ENCODE measurements at regions not wholly inside any gene's neighbourhood (a gene's known extent, or its start where the extent isn't known, plus 50 kb on each side); places are given as distances from the start of the nearest gene placed in this dataset.
"Not testable (repeated sequence)": the region's sequence is repeated elsewhere in the genome, so short reads cannot be mapped to it uniquely, and the experiment has no call there.

DNA sequence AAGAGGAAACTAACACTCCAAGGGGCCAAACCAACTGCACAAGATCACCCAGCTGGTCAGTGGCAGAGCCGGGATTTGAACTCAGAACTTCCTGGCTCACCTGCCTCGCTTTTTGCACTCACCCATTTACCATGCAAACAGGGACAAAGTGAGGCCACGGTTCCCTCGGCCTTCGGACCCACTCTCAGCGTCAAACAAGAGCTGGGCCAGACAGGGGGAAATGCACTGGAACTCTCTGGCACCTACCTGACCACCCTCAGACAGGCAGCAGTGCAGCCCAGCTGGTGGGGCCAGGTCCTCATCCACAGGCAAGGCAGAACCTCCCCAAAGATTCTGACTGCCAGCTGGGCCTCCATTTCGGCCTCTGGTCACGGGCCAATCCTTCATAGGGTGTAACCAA lies 93.7 kb upstream of the SRSF6 start:
- no peak for DNase-seq

- DNase-seq, result no peak
Measured at GRCh38 chr20:43363506-43363905, 94.2 kb upstream of the SRSF6 start.

DNA sequence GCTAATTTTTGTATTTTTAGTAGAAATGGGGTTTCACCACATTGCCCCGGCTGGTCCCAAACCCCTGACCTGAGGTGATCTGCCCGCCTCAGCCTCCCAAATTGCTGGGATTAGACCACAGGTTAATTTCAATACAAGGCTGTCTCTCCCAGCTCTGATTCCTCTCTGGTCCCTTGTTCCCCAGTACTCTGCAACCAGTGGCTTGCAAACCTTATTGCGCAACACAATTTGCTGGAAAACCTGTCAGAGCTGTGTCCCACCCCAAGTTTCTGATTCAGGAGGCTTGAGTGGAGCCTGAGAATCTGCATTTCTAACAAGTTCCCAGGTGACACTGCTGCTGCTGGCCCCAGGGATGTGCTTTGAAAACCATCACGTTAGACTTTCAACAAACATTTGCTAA lies 96.2 kb upstream of the SRSF6 start:
- DNase-seq, result no peak

DNA sequence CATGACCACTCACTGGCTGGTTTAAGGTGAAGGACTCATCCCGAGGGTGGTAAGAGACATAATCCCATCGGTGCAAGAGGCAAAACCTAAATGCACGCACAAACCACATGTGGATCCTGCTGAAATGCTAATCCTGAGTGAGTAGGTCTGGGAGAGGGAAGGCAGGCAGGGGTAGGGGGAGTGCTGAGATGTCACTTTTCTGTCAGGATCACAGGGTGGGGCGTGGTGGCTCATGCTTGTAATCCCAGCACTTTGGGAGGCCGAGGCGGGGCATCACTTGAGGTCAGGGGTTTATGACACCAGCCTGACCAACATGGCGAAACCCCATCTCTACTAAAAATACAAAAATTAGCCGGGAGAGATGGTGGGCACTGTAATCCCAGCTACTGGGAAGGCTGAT lies 97.7 kb upstream of the SRSF6 start:
- no peak for DNase-seq

DNA sequence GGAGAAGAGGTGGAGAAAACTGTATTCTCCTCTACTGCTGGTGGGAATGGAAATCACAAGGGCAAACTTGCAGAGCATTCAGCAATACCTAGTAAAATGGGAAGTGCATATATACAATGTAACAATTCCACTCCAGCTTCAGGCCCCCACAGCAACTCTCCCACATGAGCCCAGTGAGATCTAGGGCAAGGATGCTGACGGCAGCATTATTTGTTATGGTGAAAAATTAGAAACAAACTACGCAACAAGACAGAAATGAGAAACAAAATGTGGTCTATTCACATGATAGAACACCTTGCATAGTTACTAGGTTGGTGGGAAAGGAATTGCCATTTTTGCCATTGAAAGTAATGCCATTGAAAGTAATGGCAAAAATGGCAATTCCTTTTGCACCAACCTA lies 98.9 kb upstream of the SRSF6 start:
- no peak for DNase-seq

- no peak for DNase-seq
Measured at GRCh38 chr20:43357352-43357751, 100.3 kb upstream of the SRSF6 start.

DNA sequence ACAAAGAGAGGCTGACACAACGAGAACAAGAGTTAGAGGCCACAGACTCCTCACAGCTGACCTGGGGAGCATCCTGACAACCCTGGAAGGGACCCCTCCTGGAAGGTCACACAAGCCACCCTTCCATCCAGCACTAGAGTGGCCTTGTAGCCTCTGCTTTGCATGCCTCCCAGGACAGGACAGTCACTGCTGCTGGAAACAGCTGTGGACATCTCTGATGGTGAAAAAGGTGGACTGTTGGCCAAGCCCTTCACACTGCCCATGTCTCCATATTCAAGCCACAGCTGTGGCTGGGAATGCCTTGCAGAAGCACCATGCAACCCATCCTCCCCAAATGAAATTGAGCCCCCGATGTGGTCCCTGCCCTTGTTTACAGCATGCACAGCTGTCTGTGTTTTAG lies 102.1 kb upstream of the SRSF6 start:
- no peak for DNase-seq

GRCh38 chr20:43352996-43353395 lies 104.7 kb upstream of the SRSF6 start:
- no peak for DNase-seq

GRCh38 chr20:43350694-43351093 lies 107.0 kb upstream of the SRSF6 start:
- not testable (repeated sequence) for DNase-seq

GRCh38 chr20:43349841-43350240 lies 107.9 kb upstream of the SRSF6 start:
- DNase-seq, result no peak

DNA sequence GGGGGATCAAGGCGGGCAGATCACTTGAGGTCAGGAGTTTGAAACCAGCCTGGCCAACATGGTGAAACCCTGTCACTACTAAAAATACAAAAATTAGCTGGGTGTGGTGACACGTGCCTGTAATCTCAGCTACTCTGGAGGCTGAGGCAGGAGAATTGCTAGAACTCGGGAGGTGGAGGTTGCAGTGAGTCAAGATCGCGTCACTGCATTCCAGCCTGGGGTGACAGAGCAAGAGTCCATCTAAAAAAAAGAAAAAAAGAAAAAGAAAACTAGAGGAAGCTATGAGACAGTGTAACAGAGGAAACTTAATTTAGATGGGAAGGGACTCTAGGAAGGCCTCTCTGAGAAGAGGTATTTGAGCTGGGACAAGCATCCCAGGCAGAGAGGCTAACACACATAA lies 109.9 kb upstream of the SRSF6 start:
- not testable (repeated sequence) for DNase-seq

DNA sequence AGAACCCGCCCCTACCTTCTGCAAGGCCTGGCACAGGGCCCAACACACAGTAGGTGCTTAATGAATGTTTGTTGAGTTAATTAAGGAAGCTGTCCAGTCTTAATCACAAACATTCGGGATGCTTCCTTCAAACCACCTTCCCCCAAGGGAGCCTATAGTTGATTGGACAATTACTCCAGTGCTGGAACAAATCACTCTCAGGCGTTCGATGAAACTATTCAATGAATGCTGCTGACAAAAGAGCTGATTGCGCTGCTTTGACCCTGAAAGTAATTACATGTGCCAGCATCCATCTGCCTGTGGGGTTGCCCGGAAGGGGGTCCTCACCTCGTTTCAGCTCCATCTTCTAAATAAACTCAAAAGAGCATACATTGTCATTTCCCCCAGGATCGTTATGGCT lies 112.0 kb upstream of the SRSF6 start:
- DNase-seq, result no peak

- DNase-seq, result no peak
Measured at GRCh38 chr20:43341511-43341910, 116.2 kb upstream of the SRSF6 start.

DNA sequence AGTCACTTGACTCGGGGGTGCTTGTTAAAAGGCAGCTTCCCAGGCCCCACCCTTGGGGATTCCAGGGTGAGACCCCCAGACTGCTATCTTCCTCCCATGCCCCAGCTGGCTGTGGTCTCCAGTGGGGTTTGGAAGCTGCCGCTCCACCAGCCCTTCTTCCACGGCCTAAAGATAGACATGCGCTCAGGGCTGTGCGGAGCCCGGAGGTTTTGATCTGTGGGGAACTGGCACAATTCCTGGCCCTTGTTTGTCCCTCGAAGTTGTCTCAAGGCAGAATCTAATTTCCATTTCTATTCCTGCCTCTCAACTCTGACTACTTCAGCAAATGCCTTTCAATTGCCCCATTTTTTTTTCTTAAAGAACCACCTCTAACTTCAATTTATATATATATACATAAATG lies 120.7 kb upstream of the SRSF6 start:
- no peak for DNase-seq

DNA sequence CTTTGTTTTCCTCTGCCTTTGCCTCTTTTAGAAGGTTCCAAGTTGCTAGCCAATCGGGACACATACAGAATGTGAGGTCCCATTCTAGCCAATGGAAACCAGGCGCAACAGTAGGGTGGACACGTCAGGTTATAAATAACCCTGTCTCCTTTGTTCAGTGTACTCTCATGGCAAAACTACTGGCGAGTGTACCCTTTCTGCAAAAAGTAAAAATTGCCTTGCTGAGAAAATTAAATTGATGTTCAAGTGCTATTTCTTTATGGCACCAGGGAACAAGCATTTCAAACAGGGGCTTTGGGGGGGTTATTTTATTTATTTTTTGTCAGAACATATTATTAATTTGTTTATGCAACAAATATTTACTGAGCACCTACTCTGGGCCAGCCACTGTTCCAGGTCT lies 123.6 kb upstream of the SRSF6 start:
- DNase-seq, result no peak

DNA sequence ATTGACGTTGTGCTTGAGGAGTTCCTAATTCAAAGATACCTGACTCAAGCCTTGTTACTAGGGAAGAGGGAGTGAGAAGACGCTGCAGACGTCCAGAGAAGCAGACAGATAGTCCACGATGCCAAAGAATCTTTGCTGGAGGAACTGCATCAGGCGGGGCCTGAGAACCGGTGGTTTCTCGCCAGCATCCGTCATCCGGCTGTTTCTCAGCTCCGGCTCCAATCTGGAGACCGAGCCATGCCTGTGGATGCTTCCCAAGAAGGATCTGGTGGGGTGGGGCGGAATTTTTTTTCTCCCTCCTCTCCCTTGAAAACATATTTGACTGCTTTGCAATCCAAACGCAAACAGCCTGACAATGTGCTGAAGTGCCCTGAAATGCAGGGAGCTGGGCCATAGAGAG lies 125.8 kb upstream of the SRSF6 start:
- DNase-seq, result no peak

DNA sequence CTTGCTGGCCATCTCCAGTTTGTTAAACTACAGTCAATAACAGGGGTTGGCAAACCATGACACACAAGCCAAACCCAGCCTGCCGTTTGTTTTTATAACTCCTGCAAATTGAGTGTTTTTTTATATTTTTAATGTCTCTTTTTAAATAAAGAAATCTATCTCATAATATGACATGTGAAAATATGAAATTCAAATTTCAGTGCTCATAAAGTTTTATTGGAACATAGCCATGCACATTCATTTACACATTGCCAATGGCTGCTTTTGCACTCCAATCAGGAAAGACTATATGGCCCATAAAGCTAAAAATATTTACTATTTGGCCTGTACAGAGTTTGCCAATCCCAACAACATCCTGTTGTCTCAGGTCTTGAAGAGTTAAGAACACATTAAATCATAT lies 129.0 kb upstream of the SRSF6 start:
- DNase-seq, result no peak

GRCh38 chr20:43327234-43327633 lies 130.5 kb upstream of the SRSF6 start:
- DNase-seq, result not testable (repeated sequence)

- no peak for DNase-seq
Measured at GRCh38 chr20:43325926-43326325, 131.8 kb upstream of the SRSF6 start.

- no peak for DNase-seq
Measured at GRCh38 chr20:43323592-43323991, 133.9 kb upstream of the PTPRT start.

DNA sequence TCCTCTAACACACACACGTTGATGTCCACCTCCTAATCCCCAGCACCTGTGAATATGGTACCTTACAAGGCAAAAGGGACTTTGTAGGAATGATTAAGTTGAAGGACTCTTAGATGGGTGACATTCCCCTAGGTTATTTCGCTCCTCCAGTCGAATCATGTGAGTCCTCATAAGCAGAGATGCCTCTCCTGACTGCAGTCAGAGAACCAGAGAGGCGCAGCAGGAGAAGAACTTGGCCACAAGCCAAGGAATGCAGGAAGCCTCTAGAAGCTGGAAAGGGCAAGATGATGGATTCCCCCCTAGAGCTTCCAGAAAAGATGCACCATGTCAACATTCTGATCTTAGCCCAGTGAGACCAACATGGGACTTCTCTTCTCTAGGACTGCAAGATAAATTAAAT lies 133.1 kb upstream of the PTPRT start:
- no peak for DNase-seq

DNA sequence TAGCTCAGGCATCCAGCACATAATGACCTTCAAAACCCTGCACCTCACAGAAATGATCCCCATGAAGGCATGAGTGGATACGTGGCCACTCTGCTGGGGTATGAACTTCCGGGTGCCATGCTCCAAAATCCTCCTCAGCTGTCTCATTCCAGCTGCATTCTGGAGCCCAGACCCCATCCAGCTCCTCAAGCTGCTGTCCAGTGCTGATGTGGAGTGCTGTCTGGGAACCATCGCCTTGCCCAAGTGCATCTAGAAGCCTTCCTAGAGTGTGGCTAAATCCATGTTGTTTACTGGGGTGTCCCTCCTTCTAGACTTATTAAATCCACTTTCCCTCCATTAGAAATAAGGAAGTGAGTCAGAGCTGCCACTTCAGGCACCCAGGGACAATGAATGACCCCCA lies 130.8 kb upstream of the PTPRT start:
- DNase-seq, result no peak

GRCh38 chr20:43318755-43319297 lies 129.1 kb upstream of the PTPRT start:
- no peak for DNase-seq

GRCh38 chr20:43316271-43316670 lies 126.6 kb upstream of the PTPRT start:
- DNase-seq, result no peak

GRCh38 chr20:43309266-43309665 lies 119.6 kb upstream of the PTPRT start:
- DNase-seq, result no peak

GRCh38 chr20:43306837-43307236 lies 117.1 kb upstream of the PTPRT start:
- DNase-seq, result no peak

Data from inflammatory macrophage (primary cell).